HG03571 (cell line): ENCODE measurements at regions not wholly inside any gene's neighbourhood (a gene's known extent, or its start where the extent isn't known, plus 50 kb on each side); places are given as distances from the start of the nearest gene placed in this dataset.

Experiments used
- ATAC-seq: cut with Tn5 transposase; IDR thresholded peaks from one replicate; pipeline ENCODE4 v1.9.1; 2021; ENCODE audit not compliant: unreplicated experiment

GRCh38 chr9:75607521-75607920 lies 283.0 kb upstream of the PCSK5 start:
- ATAC-seq = no peak

DNA sequence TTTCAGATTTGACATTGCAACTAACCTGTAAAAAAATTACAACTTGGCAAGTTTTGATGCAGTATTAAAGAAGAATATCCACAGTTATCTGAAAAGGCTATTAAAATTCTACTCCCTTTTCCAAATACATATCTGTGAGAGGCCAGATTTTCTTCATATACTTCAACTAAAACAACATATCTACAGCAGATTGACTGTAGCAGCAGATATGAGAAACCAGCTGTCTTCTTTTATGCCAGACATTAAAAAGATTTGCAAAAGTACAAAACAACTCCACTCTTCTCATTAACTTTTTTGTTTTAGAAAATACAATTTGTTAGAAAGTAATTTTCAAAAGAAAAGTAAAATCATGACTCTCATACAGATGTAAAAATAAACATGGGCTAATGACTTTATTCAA lies 281.1 kb upstream of the PCSK5 start:
- ATAC-seq = no peak

DNA sequence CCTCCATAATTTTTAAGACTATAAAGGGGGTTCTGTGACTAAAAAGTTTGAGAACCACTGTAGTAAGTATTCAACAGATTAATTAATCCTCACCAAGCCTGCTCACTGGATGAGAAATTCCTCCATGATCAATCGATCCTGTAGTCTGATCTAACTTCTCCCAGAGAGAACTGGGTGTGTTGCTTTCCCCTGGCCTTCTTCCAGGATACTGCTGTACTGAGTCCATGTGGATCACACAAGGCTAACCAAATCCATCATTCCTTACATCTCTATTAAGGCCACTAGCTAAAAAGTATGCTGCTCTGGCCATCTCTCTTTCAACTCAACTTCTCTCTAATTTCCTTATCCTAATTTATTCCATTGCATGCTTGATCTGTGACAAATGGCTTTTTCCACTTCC lies 280.2 kb upstream of the PCSK5 start:
- ATAC-seq = no peak

- ATAC-seq = no peak
These were observed 278.3 kb upstream of the PCSK5 start for GRCh38 chr9:75612205-75612604.

DNA sequence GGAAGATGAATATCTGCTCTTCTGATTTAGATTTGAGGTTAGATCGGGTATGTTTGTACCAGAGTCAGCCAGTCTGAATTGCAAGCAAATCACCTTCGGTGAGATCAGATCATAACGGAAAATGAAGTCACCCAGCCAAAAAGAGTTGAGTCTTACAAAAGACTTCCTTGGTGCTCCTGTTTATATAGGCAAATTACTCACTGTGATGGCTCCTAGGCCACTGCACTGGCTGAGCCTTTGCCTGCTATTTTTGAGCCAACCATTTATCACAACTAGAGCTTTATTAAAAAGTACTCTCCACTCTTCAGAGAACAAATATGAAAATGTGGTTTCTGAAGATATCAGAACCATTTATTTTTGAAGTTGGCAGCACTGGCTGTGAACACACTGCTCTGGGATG lies 277.7 kb upstream of the PCSK5 start:
- ATAC-seq = no peak

DNA sequence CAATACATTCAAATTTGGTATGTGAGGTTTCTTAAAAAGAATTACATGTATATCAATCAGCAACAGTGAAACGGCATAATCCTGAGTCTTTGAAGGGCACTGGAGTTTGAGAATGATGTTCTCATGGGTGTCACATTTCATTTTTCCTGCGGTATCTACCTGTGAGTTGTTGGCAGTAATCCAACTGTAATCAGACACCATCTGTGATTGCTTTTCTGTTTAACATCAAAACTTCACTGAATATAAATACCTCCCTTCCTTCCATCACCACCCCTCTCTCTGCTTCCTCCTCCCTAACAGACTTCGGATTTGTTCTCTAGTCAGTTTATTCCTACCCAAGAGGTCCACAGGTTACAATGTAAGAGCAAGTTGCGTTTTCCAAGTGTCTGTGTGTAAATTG lies 275.2 kb upstream of the PCSK5 start:
- ATAC-seq = no peak

DNA sequence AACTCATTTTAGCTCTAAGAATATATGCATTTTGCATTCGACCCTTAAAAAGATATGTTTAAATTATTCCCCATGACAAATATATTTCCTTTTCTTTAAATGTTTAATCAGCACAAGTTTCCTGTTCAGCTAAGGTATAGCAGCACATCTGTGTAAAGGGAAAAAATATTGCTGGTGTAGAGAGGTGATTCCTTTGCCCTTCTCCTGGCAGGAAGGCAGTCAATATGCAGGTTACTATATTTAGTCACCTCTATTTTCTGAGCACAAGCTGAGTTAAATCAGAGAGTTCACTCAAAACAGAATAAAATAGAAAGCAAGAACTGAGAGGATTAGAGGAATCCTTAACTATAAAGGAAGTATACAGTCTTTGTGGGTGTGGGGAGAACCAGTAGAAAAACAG lies 274.4 kb upstream of the PCSK5 start:
- ATAC-seq = no peak

GRCh38 chr9:75616841-75617566 lies 273.5 kb upstream of the PCSK5 start:
- no peak for ATAC-seq

- no peak for ATAC-seq
These were observed 267.0 kb upstream of the PCSK5 start for GRCh38 chr9:75623462-75623861.

GRCh38 chr9:75624998-75625397 lies 265.5 kb upstream of the PCSK5 start:
- ATAC-seq = no peak

GRCh38 chr9:75626860-75627259 lies 263.6 kb upstream of the PCSK5 start:
- ATAC-seq = no peak

GRCh38 chr9:75628952-75629351 lies 261.5 kb upstream of the PCSK5 start:
- ATAC-seq = no peak

- no peak for ATAC-seq
These were observed 256.9 kb upstream of the PCSK5 start for GRCh38 chr9:75633451-75634057.

DNA sequence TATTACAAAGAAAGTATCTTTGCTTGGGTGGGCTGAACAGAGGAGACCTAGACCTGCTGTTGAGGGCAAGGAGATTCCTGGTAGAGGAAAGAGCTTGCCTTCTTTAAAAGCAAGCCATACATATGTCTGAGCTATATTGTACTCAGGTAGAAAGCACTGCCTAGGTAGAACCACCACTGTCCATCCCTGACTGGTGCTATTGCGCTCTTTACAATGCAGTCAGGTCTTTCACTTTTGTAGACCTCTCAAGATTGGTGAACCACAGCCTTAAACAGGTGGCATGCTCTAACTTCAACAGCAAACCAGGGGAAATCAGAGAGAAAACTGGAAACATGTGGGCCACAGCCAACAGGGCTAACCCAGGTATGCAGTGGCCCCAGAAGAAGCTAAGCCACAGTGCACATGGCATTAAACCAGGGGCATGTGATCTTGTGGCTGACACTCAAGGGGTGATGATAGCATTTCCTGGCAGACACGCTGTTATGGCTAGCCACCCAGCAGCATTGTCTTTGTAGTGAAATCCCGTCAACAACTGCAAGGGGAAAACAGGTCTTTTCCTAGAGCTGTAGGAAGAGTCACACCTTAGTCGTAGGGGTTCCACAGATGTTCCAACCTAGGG lies 253.9 kb upstream of the PCSK5 start:
- no peak for ATAC-seq

GRCh38 chr9:75639971-75640610 lies 250.4 kb upstream of the PCSK5 start:
- ATAC-seq = no peak

DNA sequence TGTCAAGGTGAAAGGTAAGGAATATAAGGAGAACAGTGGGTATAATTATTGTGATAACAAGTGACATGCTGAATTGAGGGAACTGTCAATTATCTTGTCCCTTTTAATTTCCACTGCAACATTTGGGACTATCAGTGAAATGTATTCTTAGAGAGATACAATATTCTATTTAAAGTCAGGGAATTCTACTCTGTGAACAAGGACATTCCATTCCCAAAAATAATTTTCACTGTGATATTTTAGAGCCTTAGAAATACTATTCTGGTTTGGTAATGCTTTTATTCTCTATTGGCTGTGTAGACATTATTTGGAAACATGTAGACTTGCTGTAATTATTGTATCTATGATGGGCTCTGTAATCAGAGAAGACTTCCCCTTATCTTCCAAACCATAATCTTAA lies 248.0 kb upstream of the PCSK5 start:
- ATAC-seq = no peak

GRCh38 chr9:75644649-75645048 lies 245.8 kb upstream of the PCSK5 start:
- no peak for ATAC-seq

- ATAC-seq = no peak
These were observed 242.4 kb upstream of the PCSK5 start for GRCh38 chr9:75648034-75648433.

GRCh38 chr9:75649060-75649459 lies 241.4 kb upstream of the PCSK5 start:
- no peak for ATAC-seq

GRCh38 chr9:75651709-75652108 lies 238.8 kb upstream of the PCSK5 start:
- ATAC-seq = no peak

DNA sequence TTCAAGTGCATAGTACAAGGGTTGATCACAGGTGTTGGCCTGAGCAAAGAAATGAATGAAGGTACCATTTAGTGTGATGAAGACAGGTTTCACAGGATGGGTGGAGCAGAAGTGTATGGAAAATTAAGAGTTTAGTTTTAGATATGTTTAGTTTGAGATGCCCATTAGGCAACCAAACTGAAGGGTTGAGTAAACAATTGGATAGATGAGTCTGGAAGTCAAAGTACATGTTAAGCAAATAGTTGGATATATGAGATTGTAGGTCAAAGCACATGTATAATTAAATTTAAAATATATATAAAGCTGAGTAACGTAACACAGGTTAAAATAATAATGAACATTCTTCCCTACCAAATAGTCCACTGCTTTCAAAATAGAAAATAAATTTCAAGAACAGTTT lies 237.1 kb upstream of the PCSK5 start:
- ATAC-seq = no peak

- no peak for ATAC-seq
These were observed 236.7 kb upstream of the PCSK5 start for GRCh38 chr9:75653750-75654149.
